Stimulated activated CD4-positive, alpha-beta T cell treated with anti-CD3 and anti-CD28 coated beads, Interleukin-12 subunit alpha, Interleukin-12 subunit beta, amount 100 ng/mL, for 24 hours (primary cell): ENCODE measurements at regions not wholly inside any gene's neighbourhood (a gene's known extent, or its start where the extent isn't known, plus 50 kb on each side); places are given as distances from the start of the nearest gene placed in this dataset.
"Not testable (repeated sequence)": the region's sequence is repeated elsewhere in the genome, so short reads cannot be mapped to it uniquely, and the experiment has no call there.

ENCODE experiments used
- DNase-seq, 2 experiments: peaks; one replicate each; pipeline ENCODE4 v3.0.0-alpha.2; 2020; ENCODE audit warnings: low read depth in 2 of 2

DNA sequence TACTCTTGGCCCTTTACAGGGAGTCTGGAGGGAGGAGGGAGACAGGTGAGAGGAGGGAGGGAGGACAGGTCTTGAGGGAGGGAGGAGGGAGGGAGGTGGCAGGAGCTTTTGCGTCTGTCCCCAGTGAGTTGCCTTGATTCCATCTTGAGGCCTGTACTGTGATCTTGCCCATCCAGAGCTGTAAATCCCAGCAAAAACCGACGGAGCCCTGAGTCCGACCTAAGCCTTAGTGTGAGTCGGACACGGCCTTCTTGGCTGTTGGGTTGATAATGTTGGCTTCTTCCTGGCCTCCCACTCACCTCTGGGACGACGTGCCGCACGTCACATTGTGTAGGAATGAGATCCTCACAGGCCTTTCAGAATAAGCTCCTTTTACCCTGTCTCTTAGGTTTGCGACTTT, 72.5 kb downstream of the RGS12 start:
- no peak for DNase-seq

DNA sequence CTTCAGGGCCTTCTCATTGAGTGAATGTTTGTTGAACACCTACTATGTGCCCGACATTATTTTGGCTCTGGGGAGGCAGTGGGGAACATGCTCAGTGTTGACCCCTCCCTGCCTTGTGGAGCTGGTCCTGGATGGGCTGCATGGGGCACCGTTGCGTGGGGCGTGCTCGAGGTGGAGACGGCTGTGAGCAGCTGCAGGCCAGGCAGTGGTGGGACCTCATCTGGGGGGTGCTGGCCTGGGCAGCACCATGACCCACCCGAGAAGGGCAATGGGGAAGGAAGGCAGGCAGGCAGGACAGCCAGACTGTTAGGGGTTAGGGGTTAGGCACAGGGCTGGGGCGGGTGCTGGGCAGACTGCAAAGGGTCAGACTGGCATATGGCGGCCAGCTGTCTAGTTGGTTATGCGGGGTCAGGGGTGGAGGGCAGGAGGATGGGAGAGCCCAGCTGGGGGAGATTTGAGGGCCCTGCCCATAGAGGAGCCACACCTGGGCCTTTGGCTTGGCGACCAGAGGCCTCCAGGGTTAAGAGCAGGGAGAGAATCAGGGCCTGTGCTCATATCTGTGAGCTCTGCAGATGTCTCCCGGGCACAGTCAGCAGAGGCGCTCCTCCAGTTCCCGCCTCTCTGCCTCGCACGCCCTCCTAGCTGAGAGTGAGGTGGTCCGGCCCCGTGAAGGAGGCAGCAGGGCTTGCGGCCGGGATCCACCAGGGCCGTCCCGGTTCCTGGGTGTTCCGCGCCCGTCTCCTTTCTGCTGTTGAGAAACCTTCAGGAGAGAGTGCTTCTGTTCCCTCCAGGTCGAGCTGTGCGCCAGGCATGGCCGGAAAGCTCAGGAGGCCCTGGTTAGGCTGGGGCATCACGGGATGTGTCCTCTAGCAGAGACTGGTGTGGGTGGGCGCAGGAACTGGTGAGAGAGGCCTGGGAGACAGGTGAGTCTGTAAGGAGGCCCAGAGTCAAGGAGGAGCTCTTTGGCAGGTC, 73.3 kb downstream of the RGS12 start:
- DNase-seq, result no peak

DNA sequence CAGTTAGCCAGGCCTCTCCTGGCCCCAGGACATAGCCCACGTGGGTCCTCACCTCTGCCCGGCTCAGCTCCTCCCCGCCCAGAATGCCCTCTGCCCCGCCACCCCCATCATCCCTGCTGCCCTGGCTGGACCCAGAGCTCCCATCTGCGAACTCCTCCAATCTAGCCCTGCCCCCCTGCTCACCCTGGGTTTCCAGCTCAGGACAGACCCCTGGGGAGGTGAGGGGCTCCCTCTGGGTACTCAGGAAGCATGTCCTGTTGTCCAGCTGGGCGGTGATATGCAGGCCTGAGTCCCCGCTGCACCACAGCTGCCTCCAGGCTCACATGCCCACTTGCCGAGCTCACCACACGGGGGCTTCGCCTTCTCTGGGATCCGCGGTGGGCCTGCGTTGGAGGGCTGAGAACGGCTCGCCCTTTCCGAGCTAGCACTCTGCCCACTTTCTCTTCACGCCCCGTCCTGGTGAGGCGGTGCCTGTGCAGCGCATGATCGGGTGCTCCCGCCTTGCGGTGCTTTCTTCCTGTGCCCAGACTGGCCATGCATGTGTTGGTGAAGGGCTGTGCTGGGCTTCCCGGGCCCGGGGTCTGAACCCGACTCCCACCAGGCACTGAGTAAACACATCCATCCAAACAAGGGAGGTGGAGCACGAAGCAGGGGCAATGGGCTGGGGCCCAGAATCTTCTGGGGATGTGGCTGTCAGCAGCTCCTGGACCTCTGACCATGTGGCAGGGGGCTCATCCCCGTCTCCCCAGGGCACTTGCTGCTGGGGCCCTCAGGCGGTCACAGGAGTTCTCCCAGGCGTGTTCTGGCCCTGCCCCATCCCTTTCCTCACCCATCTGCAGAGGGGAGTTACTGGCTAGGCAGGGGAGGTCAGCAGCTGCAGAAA, 74.3 kb downstream of the RGS12 start:
- no peak for DNase-seq

DNA sequence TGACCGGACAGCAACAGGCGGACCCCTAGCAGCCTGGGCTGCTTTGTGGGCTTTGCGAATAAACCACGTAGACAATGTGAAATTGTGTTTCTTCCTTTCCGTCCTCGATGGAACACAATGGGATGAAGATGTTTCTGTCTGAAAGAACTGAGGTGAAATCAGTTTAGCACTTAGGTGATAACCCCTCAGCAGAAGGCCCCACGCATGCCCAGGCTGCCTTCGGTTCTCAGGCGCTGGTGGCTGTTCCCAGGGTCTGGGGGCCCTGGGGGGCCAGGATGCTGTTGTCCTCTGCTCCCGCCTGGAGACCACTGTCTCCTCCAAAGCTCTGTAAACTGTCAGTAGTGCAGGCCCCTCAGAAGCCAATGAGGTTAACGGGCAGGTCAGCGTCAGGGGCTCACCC, 73.9 kb upstream of the HGFAC start:
- DNase-seq, result no peak

DNA sequence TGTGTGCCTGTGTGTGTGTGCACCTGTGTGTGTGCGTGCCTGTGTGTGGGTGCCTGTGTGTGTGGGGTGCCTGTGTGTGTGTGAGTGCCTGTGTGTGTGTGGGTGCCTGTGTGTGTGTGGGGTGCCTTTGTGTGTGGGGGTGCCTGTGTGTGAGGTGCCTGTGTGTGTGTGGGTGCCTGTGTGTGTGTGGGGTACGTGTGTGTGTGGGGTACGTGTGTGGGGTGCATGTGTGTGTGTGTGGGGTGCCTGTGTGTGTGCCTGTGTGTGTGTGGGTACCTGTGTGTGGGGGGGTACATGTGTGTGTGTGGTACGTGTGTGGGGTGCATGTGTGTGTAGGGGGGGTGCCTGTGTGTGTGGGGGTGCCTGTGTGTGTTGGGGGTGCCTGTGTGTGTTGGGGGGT, 73.4 kb upstream of the HGFAC start:
- no peak for DNase-seq

DNA sequence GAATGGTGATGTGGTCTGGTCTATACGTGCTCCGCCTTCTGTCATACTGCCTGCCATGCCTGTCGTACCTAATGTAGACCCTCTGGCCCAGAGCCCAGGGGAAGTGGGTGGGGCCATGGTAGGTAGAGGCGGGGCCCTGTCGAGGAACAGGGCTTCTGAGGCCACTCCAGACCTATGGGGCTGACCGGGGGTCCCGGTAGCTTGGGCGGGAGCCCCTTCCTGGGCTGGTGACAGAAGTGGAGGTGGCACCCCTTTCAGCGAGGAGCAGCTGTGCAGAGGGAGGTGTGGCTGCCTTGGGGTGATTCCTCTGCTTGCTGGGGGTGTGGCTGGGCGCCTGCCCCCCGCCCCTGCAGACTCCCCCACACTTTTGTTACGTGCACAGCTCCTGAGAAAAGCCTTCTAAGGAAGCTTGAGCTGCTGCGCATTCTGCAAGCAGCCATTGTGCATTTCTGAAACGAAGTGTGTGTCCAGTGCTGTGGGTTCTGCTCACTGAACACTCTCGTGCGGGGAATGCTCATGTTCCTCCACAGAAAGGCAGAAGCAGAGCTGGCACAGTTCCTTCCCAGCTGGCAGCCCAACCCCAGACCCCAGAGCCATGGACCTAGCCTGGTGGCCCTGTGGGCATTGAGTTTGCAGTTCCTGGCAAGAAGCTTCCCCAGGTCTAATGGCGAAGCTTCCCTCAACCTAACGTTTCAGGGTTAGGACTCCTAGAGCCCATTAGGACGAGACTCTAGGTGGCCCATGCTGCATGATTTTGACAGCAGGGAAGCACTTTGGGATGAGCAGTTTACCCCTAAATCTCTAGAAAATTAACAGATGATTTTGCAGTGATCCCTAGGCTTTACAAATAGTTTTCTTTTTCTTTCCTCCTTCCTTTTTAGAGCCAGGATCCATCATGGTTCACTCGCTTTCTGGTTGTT, 72.7 kb upstream of the HGFAC start:
- no peak for DNase-seq

DNA sequence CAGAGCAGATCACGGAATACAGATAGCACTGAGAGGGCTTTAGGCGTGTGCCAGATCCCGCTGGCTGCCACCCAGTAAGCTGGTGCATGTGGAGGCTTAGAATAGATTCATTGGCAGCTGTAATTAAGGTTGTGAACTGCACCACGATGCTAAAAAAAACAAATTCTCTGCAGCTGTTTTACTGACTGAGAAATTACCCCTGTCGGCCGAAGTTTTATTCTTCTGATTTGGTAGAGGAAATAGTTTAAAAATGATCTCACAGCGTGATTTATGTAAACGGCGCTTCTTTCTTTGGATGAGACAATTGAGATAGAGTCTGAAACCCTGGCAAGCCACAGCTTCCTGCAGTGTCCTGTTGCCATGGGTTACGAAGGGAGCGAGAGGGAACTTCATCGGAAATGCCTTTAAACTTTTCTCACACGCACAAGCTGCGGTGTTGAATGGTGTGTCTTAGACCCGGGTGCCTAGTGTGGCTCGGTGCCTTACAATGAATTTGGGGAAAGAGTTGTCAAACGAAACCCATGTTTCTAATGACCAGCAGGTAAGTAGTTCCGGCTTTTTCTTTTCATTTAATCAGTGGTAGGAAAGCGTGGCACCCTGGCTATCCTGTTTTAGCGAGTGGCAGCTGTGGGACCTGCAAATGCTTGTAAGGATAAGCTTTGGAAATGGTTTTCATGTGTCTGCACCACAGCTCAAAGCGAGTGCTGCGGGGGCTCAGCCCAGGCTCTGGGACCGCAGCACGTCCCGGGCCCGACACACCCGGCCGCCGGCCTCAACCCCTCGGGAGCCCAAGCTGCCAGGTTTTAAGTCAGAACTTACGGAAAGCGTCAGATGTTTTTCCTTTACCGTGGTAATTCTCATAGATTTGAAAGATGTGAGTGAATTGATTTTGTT, 71.7 kb upstream of the HGFAC start:
- peak in 1 of 2 experiments; percentile 20 for DNase-seq

DNA sequence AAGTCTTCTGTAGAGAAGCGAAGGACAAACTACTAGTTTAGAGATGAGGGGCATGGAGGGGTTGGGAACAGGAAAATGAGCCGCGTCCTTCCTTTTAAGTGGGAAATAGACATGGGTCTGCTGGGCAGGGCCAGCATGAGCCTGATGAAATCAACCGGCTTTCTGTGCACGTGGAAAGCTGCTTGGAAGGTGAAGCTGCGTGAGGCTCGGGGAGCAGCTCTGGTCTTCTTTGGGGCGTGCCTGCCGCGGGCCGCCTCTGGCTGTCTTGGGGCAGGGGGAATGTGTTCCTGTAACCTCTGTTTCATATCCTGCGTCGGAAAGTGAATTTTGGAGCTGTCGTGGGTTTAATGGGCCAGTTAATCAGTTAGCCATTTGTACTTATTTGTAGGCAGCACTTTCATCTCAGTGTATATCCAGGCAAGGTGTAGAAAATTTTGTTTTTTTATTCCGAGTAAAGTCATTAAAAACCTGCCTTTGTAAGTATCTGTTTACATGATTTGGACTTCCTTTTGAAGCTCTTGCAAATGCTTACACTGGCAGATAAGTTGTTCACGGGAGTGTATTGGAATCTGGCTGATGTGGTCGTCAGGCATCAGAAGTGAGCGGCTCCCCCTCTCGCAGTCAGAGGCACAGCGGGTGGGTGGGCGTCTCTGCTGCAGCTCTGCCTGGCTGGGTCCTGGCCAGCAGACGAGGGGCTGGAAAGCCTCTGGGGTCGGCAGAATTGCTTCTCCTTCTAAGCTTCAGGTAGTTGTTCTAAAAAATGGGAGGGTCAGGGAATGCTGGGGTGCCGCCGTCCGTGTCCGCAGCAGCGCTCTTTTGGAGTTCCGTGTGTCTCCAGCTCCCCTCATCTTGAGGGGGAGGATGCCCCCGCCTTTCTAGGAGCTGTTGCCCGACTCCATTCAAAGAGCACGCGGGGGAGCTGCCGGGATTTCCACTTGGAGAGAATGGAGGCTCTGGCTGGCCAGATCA, 70.5 kb upstream of the HGFAC start:
- DNase-seq, result no peak

DNA sequence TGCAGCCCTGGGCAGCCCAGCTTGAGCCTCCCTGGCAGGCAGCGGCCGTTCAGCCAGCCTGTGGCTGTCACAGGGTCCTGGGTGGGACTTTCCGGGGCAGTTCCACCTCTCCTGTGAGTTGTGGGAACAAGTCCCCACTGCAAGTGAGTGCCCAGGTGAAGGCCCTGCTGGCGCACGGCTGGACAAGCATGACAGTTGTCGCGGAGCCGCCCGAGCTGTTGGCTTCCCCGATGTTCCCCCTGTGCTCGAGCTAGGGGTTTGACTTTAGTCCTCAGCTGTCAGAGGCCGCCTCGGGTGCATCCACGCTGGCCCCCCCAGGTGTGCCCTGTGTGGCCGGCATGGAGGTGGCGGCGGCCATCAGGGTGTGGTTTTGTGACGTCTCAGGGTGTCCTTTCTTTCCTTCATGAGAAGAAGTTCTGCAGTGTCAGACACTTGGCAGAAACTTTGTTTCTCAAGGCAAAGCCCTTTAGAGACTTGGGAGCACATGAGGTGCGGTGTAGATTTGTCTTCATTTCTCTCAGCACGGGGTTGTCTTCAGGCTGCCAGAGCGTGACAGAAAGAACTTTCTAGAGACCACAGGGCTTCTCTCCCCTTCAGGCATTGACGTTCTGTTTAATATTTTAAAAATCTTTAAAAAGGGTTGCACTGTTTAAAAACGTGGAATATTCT, 69.4 kb upstream of the HGFAC start:
- DNase-seq, result no peak

DNA sequence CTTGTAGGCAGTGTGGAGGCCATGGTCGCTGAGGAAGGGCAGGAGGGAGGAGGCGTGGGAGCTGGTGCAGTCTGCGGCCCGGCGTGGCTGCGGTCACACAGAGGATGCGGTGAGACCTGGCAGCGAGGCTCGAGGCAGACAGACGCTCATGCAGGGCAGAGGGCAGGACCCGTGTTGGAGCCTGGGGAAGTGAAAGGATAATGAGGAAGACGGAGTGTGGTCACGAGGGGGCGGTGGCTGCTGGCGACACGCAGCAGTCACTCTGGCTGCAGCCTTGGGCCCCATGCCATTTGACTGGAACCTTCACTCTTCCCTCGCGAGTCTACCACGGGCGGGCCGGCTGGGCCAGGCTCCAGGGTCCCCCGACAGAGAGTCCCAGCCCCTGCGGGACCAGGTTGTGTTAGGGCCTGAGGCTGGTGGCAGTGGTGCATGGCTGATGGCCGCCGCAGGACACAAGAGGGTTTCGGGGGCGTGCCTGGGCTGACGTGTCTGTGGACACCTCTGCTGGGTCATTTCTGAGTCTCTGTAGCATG, 68.8 kb upstream of the HGFAC start:
- DNase-seq, result no peak

DNA sequence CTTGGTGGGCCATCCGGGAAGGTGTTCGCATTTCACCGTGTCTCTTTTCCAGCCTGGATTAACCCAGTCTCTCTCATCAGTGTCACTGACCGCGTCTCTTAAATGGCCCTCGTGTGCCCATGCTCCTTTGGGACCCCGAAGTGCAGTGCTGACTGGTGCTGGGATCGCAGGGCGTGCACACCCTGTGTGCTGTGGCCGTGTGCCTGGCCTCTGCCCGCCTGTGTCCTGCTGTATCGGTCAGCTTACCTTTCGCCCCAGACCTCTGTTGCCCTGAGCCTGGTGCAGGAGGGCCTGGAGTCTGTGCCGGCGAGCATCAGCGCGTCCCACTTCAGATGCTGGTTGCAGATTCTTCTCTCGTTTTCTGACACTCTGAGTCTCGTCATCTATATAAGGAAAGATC, 68.3 kb upstream of the HGFAC start:
- DNase-seq, result no peak

DNA sequence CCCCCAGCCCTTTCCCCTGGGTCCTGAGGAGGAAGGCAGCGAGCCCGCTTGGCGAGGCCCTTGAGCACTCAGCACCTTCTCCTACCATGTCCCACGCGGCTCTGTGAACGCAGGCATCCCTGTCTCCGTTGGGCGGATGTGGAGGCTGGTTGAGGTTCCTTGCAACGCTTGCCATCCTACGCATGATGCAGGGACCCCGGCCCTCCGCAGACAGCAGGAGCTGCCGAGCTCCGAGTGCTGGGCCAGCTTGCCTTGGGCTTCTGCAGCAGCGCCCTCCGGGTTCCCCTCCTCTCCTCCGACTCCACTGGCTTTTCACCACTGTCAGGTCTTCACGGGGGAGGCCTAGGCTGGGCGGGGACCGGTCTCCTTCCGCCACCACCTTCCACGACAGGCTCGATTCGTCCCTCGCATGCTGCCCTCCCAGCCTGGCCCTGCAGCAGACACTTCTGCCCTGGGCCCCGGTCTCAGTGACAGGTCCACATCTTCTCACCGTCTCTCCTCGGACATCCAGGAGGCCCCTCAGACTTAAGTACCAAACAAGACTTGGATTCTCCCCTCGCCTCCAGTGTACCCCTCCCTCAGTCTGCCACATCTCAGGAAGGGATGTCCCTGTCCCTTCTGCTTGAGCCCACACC, 67.6 kb upstream of the HGFAC start:
- no peak for DNase-seq

DNA sequence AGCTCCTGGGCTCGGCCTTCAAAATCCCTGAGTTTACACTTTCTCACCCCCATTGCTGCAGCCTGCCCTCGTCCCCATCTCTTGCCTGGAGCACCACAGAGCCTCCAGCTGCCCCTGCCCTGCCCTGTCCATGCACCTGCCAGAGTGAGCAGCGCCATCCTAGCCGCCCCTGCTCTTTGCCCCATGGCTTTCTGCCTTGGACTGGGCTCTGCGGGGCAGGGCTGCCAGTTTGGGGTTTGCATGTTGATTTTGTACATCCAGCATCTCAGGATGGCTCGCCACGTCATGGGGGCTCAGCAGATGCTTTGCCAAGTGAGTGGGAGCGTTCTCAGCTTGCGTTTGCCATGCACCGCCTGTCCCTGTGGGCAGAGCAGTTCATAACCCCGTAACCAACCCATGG, 67.1 kb upstream of the HGFAC start:
- no peak for DNase-seq

DNA sequence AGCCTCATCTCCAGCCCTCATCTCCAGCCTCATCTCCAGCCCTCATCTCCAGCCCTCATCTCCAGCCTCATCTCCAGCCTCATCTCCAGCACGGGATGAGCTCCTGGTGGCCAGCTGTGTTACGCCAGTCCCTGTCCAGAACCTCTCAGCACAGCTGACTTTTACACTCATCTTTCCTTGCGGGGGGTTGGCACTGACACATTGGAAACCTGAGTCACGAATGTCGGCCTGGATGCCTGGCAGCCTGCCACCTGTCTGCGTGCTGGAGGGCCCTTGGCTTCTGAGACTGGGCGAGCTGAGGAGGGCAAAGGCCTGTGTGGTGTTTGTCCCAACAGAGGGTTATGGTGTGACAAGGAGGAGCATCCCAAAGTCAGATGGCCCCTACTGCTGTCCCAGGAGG, 66.1 kb upstream of the HGFAC start:
- DNase-seq, result no peak

DNA sequence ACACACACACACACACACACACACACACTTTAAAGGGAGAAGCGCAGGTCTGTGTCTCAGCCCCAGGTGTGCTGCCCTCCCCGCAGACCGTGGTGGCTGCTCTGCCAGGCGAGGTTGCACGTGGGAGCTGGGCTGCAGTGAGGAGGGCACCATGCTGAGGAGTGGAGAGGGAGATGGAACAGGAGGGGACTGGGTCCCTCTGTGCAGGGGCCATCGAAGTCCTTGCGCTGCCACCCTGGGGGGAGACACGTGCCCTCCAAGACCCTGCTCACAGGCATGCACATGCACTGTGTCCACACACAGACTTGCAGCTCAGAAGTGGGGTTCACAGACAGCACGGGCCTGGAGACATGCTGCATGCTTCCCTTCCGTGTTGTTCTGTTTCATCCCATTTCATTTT, 65.5 kb upstream of the HGFAC start:
- no peak for DNase-seq

DNA sequence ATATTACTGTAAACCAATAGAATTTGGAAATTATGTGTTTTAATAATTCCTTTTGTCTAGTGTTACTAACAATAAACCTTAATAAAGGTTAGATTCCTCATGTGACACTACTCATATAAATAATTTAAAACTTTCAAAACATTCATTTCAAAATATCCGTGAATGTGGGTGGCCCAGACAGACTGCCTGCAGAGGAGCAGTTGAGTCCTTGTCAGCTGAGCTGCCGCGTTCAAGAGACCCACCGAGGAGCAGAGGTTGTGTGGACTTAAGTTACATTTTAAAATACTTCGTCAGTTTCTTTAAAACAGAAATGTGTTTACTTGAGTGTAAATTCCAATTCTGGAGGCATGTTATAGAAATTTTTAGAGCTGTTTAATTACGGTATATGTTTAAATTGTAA, 64.2 kb upstream of the HGFAC start:
- DNase-seq, result no peak

DNA sequence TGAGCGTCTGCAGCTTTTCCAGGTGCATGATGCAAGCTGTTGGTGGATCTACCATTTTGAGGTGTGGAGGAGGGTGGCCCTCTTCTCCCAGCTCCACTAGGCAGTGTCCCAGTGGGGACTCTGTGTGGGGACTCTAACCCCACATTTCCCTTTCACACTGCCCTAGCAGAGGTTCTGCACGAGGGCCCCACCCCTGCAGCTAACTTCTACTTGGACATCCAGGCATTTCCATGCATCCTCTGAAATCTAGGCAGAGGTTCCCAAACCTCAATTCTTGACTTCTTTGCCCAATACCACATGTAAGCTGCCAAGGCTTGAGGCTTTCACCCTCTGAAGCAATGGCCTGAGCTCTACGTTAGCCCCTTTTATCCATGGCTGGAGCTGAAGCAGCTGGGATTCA, 61.4 kb upstream of the HGFAC start:
- not testable (repeated sequence) for DNase-seq

DNA sequence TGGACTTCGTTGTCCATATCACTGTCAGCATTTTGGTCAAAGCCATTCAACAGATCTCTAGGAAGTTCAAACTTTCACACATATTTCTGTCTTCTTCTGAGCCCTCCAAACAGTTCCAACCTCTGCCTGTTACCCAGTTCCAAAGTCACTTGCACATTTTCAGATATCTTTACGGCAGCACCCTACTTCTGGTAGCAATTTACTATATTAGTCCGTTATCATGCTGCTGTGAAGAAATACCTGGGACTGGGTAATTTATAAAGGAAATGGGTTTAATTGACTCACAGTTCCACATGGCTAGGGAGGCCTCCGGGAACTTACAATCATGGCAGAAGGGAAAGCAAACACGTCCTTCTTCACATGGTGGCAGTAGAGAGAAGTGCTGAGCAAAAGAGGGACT, 60.6 kb upstream of the HGFAC start:
- not testable (repeated sequence) for DNase-seq
